ENCODE measurements at regions not wholly inside any gene's neighbourhood (a gene's known extent, or its start where the extent isn't known, plus 50 kb on each side); places are given as distances from the start of the nearest gene placed in this dataset.

GRCh38 chr11:11056749-11057471, 199.1 kb upstream of the ZBED5 start:
- H3K4me3 ChIP-seq: no peak overlapping the region
- TF ChIP-seq CTCF (IDR thresholded peaks at IDR 0.05): no peak
- no peak for TF ChIP-seq POLR2A (IDR thresholded peaks at IDR 0.05)
- WGBS, 2 donors: 65 to 84% methylated on average over 2 of the region's 2 CpGs
- no peak for ATAC-seq
- DNase-seq: no peak
- H3K4me1 ChIP-seq: no peaks in the 10 kb centered on the region
- intact Hi-C loops (cut with DNase I): no loop called here
- no peaks in the 10 kb centered on the region for H3K27me3 ChIP-seq
- peaks cover 0 to 7% (median 0%) of the 10 kb centered on the region in 3 donors for H3K9me3 ChIP-seq
- no peak overlapping the region for H3K27ac ChIP-seq
- H3K36me3 ChIP-seq (replicated peaks in 1 of 2; ENCODE audit: insufficient read depth in 1 of 2, low read depth in 2 of 2): no peaks in the 10 kb centered on the region

GRCh38 chr11:11056316-11056715, 198.5 kb upstream of the ZBED5 start:
- WGBS, 2 donors: 53 to 60% methylated on average over 1 of the region's 1 CpG

GRCh38 chr11:11047851-11048610, 190.2 kb upstream of the ZBED5 start:
- Histone ChIP-seq H3K4me3 (no peak overlapping the region), H3K27ac (no peak overlapping the region), H3K4me1 (no peaks in the 10 kb centered on the region), H3K27me3 (no peaks in the 10 kb centered on the region), H3K9me3 (no peaks in the 10 kb centered on the region), H3K36me3 (replicated peaks in 1 of 2; ENCODE audit: insufficient read depth in 1 of 2, low read depth in 2 of 2) (no peaks in the 10 kb centered on the region)
- intact Hi-C loops (cut with DNase I): no loop called here
- ATAC-seq (no peak), DNase-seq (no peak)
- 31 to 83% methylated on average over 2 of the region's 2 CpGs for WGBS, 2 donors
- TF ChIP-seq CTCF (IDR thresholded peaks at IDR 0.05): no peak
- no peak for TF ChIP-seq POLR2A (IDR thresholded peaks at IDR 0.05)

More at GRCh38 chr11:11056316-11056715, 198.5 kb upstream of the ZBED5 start:
- TF ChIP-seq CTCF (IDR thresholded peaks at IDR 0.05) (no peak), POLR2A (IDR thresholded peaks at IDR 0.05) (no peak)
- H3K4me1 ChIP-seq: no peaks in the 10 kb centered on the region
- no peak for ATAC-seq
- peaks cover 0 to 7% (median 0%) of the 10 kb centered on the region in 3 donors for H3K9me3 ChIP-seq
- intact Hi-C loops (cut with DNase I): no loop called here
- no peaks in the 10 kb centered on the region for H3K27me3 ChIP-seq
- H3K36me3 ChIP-seq (replicated peaks in 1 of 2; ENCODE audit: insufficient read depth in 1 of 2, low read depth in 2 of 2): no peaks in the 10 kb centered on the region
- DNase-seq: no peak
- no peak overlapping the region for H3K4me3 ChIP-seq
- H3K27ac ChIP-seq: no peak overlapping the region

GRCh38 chr11:11046781-11047180, 188.9 kb upstream of the ZBED5 start:
- H3K9me3 ChIP-seq: no peaks in the 10 kb centered on the region
- H3K27me3 ChIP-seq: no peaks in the 10 kb centered on the region
- WGBS, 2 donors: 78 to 80% methylated on average over 4 of the region's 4 CpGs
- H3K27ac ChIP-seq: no peak overlapping the region
- ATAC-seq: no peak
- intact Hi-C loops (cut with DNase I): no loop called here
- H3K4me1 ChIP-seq: no peaks in the 10 kb centered on the region
- TF ChIP-seq CTCF (IDR thresholded peaks at IDR 0.05) (no peak), POLR2A (IDR thresholded peaks at IDR 0.05) (no peak)
- DNase-seq: no peak
- H3K4me3 ChIP-seq: no peak overlapping the region
- H3K36me3 ChIP-seq (replicated peaks in 1 of 2; ENCODE audit: insufficient read depth in 1 of 2, low read depth in 2 of 2): no peaks in the 10 kb centered on the region
